ENCODE measurements at regions not wholly inside any gene's neighbourhood (a gene's known extent, or its start where the extent isn't known, plus 50 kb on each side); places are given as distances from the start of the nearest gene placed in this dataset.
"Not testable (repeated sequence)": the region's sequence is repeated elsewhere in the genome, so short reads cannot be mapped to it uniquely, and the experiment has no call there.

- no peak for DNase-seq
Measured at GRCh38 chr20:20791664-20792568, 79.5 kb upstream of the RALGAPA2 start.

GRCh38 chr20:20788308-20788707 lies 75.9 kb upstream of the RALGAPA2 start:
- DNase-seq: no peak

- no peak for DNase-seq
Measured at GRCh38 chr20:20786428-20786827, 74.0 kb upstream of the RALGAPA2 start.

DNA sequence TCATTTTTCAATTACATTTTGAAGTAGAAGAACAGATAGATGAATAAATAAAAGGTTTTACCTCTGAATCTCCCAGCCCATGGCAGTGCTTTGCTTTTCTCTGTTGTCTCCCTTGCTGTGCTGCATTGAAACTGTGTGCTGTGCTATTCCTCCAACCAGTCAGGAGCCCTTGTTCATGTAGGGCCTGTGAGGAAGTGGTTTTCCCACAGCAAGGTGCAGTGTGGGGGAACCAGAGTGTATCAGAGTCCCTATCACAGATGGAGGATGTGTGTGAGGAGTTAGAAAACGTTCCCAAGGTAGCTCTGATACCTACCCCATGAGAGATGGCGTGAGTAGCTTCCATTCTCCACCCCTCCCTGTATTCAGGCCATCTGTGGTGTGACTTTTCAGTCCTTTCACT lies 72.8 kb upstream of the RALGAPA2 start:
- DNase-seq: no peak

DNA sequence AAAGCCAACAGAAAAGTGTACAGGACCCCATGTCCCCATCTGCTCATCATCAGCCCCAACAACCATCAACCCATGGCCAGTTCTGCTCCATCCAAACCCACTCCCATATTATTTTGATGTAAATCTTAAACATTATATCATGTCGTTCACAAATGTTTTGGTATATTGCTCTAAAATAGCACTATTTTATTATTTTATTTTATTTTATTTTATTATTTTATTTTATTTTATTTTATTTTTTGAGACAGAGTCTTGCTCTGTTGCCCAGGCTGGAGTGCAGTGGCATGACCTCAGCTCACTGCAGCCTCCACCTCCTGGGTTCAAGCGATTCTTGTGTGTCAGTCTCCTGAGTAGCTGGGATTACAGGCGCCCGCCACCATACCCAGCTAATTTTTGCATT lies 72.0 kb upstream of the RALGAPA2 start:
- DNase-seq: not testable (repeated sequence)

DNA sequence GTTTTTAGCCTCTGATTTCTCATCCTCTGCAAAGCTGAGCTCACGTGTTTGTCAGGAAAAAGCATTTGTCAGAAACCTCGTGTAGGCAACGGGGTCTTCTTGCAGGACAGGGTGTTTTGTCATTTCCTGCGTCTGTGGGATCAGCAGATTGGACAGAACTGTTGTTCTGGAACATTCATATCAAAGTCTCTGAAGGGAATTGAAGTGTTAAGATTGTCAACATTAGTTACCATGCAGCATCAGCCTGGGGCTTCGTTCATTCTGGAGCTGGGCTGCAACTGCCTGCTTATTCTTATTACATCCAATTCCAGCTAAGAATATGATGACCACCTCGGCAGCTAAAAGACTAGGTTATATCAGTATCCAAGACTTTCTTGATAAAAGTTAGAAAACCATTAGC lies 71.0 kb upstream of the RALGAPA2 start:
- no peak for DNase-seq

GRCh38 chr20:20782755-20783154 lies 70.3 kb upstream of the RALGAPA2 start:
- DNase-seq: no peak

GRCh38 chr20:20782231-20782630 lies 69.8 kb upstream of the RALGAPA2 start:
- no peak for DNase-seq

DNA sequence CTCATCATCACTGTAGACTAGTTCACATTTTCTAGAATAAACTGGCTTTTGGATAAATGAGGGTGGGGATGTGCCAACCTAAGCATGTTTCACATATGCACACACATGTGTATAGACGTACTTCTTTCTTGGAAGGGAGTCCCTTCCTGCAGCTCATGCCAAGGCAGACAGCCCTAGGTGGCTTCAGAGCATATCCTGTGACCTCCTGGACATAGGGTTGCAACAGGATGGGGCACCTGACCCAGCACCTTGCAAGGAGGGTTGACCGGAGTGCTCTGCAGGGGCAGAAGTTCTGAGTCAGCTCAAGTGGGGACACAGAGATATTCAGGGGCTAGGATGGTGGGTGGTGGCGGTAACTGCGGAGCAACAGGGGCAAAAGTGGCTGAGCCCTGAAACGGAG lies 68.6 kb upstream of the RALGAPA2 start:
- no peak for DNase-seq

GRCh38 chr20:20780127-20780824 lies 67.8 kb upstream of the RALGAPA2 start:
- DNase-seq: no peak

DNA sequence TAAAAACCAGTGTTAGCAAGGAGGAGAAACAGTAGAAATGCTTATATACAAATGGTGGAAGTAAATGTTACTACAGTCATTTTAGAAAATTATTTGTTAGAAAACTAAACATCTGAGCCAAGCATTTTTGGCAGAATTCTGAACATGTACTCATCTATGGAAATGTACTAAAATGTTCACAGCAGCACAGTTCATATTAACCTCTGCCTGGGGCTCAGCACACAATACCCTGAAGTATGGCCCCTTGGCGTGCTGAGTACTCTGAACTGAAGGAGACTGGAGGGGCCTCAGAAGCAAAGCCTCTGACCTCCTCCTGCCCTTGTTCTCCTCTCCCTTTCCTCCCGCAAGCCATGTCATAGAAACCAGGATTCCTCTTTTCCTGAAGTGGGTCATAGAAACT lies 66.2 kb upstream of the RALGAPA2 start:
- DNase-seq: no peak

GRCh38 chr20:20772497-20773085 lies 60.1 kb upstream of the RALGAPA2 start:
- DNase-seq: no peak

- DNase-seq: no peak
Measured at GRCh38 chr20:20768202-20768815, 55.9 kb upstream of the RALGAPA2 start.

- DNase-seq: no peak
Measured at GRCh38 chr20:20765696-20766365, 53.4 kb upstream of the RALGAPA2 start.

- no peak for DNase-seq
Measured at GRCh38 chr20:20763650-20764049, 51.2 kb upstream of the RALGAPA2 start.

Data from islet precursor cell (in vitro differentiated cells).